Fibroblast of the aortic adventitia (primary cell): ENCODE measurements at regions not wholly inside any gene's neighbourhood (a gene's known extent, or its start where the extent isn't known, plus 50 kb on each side); places are given as distances from the start of the nearest gene placed in this dataset.

Experiments
- DNase-seq: peaks from one replicate; pipeline ENCODE4 v3.0.0-alpha.2; 2010; ENCODE audit warnings: low read depth
- H3K4me3 ChIP-seq: 2 replicates; pipeline ENCODE4 v1.5.1; 2011; ENCODE audit warnings: low read depth, mild to moderate bottlenecking, control low read depth, low read length, moderate library complexity
- CTCF ChIP-seq: IDR thresholded peaks from 2 replicates; pipeline ENCODE4 v1.5.1; 2011; ENCODE audit warnings: mild to moderate bottlenecking, low read length, control low read depth, inconsistent platforms; ENCODE audit not compliant: insufficient read depth

GRCh38 chr4:134365852-134366251 lies 164.3 kb upstream of the PABPC4L start:
- TF ChIP-seq CTCF: no peak
- H3K4me3 ChIP-seq: no peak overlapping the region
- DNase-seq: no peak

GRCh38 chr4:134364928-134365327 lies 163.3 kb upstream of the PABPC4L start:
- TF ChIP-seq CTCF: no peak
- no peak overlapping the region for H3K4me3 ChIP-seq
- no peak for DNase-seq

GRCh38 chr4:134345244-134345643 lies 143.7 kb upstream of the PABPC4L start:
- no peak for DNase-seq
- H3K4me3 ChIP-seq: no peak overlapping the region
- TF ChIP-seq CTCF: no peak

GRCh38 chr4:134343656-134344055 lies 142.1 kb upstream of the PABPC4L start:
- no peak overlapping the region for H3K4me3 ChIP-seq
- DNase-seq: no peak
- TF ChIP-seq CTCF: no peak

GRCh38 chr4:134343081-134343480 lies 141.5 kb upstream of the PABPC4L start:
- DNase-seq: no peak
- no peak overlapping the region for H3K4me3 ChIP-seq
- TF ChIP-seq CTCF: no peak

- DNase-seq: no peak
- H3K4me3 ChIP-seq: no peak overlapping the region
- no peak for TF ChIP-seq CTCF
Observed at GRCh38 chr4:134337574-134337973, 136.0 kb upstream of the PABPC4L start.

- DNase-seq: no peak
- H3K4me3 ChIP-seq: no peak overlapping the region
- no peak for TF ChIP-seq CTCF
Observed at GRCh38 chr4:134328741-134329140, 127.2 kb upstream of the PABPC4L start.
